GM19397 (cell line): ENCODE measurements at regions not wholly inside any gene's neighbourhood (a gene's known extent, or its start where the extent isn't known, plus 50 kb on each side); places are given as distances from the start of the nearest gene placed in this dataset.
"Not testable (repeated sequence)": the region's sequence is repeated elsewhere in the genome, so short reads cannot be mapped to it uniquely, and the experiment has no call there.

Source experiments
- ATAC-seq: cut with Tn5 transposase; IDR thresholded peaks from one replicate; pipeline ENCODE4 v1.9.1; 2021; ENCODE audit warnings: mild to moderate bottlenecking, moderate library complexity; ENCODE audit not compliant: unreplicated experiment

DNA sequence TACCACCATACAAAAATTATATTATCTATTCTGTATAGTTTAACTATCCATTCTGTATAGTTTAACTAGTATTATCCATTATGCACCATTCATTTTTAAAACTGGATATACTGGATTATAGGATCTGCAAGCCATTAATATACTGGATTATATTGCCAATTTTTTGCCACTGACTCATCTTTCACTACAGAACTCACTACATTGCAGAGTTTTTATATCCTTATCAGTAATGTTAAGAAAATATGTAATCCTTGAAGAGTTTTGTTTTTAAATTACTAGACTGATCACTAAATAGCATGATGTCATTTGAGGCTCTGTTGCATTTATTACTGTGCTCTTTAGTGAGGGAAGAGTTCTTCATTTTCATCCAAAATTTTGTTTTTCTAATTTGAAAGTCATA is 109.8 kb upstream of the SNX2 start:
- no peak for ATAC-seq

DNA sequence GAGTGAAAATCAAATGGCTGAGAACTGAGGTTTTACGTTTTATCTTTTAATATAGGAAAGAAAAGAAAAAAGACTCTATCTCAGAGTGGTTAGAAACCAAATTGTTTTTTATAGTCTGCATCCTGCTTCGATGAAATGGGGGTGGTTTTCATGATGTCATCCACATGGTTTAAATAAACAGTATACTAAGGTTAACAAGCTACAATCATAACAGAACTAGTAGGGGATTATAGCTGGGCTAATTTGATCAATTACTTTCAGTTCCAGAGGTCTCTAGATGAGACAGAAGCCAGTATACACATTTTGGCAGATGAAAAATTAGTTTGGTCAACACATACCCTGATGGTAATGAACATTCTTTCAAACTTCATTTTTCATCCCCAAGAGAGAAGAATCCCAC is 106.3 kb upstream of the SNX2 start:
- no peak for ATAC-seq

DNA sequence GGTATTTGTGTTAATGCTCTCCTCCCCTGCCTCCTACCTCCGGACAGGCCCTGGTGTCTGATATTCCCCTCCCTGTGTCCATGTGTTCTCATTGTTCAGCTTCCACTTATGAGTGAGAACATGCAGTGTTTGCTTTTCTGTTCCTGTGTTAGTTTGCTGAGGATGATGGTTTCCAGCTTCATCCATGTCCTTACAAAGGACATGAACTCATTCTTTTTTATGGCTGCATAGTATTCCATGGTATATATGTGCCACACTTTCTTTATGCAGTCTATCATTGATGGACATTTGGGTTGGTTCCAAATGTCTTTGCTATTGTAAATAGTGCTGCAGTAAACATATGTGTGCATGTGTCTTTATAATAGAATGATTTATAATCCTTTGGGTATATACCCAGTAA is 105.2 kb upstream of the SNX2 start:
- ATAC-seq = not testable (repeated sequence)

- no peak for ATAC-seq
Observed at GRCh38 chr5:122673343-122673742, 101.5 kb upstream of the SNX2 start.

GRCh38 chr5:122674385-122674784 is 100.5 kb upstream of the SNX2 start:
- no peak for ATAC-seq

DNA sequence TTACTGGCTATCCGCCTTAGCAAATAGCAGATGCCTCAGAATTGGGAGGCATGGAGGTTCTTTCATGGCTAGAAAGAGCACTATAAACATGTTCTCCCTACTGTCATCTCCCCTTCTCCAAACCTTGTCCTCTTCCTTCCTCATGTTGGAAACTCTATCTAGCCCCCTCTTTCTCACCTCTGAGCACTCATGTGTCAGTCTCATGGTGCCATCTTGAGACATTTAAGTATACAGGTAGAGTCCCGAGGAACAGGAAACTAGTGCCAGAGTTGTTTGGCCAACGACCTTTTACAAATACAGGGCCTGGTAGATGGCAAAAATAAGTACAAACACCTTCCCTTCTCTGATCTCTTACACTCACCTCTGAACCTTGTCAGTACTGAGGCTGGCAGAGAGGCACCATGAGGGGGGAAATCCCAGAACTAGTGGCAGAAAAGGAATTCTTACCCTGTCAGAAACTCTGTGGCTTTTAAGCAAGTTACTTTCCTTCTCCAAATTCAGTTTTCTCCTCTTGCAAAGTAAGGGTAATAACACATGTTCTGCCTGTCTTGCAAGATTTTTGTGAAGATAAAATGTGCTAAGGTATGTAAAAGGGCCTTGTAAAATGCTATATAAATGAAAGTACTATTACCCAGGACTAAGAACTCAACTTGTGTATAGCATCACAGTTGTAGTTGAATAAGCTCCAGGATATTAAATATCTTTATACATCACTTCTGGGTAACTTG is 94.1 kb upstream of the SNX2 start:
- ATAC-seq = no peak

DNA sequence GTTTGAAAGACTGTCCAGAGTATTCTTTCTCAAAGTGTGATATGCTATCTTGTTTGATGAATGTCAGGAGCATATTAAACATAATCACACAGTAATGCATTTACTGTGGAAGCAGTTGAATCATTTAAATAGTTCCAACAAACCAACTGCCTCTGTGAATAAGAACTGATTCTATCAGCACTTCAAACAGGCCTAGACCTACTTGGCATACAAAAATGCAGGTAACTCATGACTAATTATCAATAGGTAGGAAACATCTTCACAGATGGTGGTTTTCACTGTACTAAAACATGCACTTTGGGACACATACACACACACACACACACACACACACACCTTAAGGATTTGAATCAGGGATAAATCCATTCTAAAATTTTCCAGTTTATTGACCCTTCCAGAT is 91.2 kb upstream of the SNX2 start:
- no peak for ATAC-seq

DNA sequence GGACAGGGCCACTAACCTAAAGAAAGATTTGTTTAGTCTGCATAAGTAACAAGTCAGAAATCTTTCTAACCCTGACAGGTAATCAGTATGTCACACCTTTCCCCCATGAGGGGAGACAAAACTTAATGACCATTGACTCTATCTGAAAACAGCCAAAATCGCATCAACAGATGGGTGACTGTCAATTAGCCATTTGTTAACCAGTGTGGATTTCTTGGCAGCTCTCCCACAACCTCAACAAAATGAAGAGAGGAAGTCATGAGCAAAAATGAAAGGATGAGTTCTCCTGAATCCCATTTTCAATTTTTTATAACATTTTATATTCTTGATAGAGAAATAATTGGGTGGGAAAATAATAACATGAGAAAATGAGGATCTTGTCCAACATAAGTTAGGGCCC is 84.6 kb upstream of the SNX2 start:
- no peak for ATAC-seq

GRCh38 chr5:122691931-122692330 is 82.9 kb upstream of the SNX2 start:
- ATAC-seq = no peak

DNA sequence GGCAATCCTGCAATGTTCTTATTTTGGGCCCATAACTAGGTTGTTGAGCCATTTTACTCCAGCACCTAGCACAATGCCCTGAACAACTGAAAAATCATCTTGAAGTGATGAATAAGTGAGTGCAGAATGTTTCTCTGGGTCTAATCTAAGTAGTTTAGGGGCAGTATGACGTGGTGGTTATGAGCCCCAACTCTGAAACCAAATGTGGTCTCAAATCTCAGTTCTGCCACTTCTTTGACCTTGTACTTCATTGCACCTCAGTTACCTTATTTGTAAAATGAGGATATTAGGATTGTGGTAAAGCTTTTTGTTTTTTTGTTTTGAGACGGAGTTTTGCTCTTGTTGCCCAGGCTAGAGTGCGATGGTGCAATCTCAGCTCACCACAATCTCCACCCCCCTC is 80.9 kb upstream of the SNX2 start:
- ATAC-seq = no peak

GRCh38 chr5:122694884-122695283 is 80.0 kb upstream of the SNX2 start:
- ATAC-seq = no peak

GRCh38 chr5:122696735-122697134 is 78.1 kb upstream of the SNX2 start:
- not testable (repeated sequence) for ATAC-seq

DNA sequence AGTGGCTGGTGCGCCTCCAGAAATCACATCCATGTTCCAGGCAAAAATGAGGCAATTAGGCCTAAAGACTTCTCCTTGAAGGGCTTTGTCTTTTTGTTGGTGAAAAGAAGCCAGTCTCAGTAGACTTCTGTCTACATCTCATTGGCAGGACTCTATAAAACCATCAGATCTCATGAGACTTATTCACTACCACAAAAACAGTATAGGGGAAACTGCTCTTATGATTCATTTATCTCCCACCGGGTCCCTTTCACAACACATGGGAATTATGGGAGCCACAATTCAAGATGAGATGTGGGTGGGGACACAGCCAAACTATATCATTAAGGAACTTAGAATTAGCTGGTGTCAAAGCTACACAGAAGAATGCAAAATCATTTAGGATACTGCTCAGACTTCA is 77.7 kb upstream of the SNX2 start:
- ATAC-seq = no peak

- no peak for ATAC-seq
Observed at GRCh38 chr5:122699201-122699600, 75.7 kb upstream of the SNX2 start.

GRCh38 chr5:122701640-122702523 is 73.0 kb upstream of the SNX2 start:
- peak; percentile 99 for ATAC-seq

GRCh38 chr5:122702524-122702875 is 72.4 kb upstream of the SNX2 start:
- no peak for ATAC-seq

- ATAC-seq = no peak
Observed at GRCh38 chr5:122703203-122703602, 71.7 kb upstream of the SNX2 start.

DNA sequence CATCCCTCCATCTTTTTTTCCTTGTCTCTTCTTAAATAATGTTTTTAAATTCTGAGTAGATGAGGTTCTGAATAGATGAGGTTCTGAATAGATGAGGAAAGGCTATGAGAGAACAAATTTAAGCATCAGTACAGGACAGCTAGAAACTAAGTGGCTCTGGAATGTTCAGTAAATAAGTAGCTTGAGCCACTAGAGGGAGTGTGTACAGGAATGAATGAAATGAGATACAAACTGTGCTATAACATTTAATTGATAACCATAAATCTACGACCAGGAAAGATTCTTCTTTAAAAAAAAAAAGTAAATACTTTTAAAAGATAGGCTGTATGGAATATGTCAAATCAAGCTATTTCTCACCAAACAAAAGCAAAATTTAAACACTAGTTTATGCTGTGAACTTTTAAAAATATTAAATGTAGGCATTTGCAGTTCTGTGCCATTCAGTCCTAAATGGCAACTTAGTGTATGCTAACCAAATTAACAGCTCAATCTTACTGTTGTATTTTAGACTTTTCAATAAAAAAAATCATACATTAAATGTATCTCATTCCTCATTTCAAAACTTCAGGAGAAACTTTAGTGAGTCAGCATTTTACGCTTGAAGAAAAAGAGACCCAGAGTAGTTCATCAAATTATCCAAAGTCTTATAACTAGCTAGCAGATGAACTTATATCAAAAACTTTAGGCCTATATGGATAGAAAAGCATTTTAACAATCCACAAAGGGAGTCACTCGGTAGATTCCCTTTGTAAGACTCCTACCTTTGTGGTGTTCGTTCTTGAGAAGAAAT is 70.4 kb upstream of the SNX2 start:
- no peak for ATAC-seq

- ATAC-seq = no peak
Observed at GRCh38 chr5:122705851-122706250, 69.0 kb upstream of the SNX2 start.

- no peak for ATAC-seq
Observed at GRCh38 chr5:122707796-122708195, 67.1 kb upstream of the SNX2 start.

GRCh38 chr5:122713041-122713440 is 61.8 kb upstream of the SNX2 start:
- no peak for ATAC-seq

DNA sequence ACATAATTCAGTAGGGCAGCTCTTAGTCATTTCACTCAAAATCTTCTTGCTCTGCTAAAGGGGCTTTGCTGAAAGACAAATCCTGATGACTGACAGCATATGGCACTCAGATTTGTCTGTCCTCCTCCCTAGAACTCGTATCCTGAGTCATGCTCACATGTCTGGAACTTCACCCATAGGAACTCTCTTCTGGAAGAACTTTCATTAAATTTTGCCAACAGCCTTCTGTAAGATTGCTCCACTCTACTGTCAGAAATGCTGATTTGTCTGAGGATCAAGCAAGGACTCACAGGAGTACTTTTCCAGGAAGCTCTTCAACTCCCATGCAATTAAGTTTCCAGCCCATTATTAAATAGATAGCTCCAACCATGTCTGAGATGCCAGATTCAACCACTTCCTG is 59.8 kb upstream of the SNX2 start:
- no peak for ATAC-seq
